Lower leg skin (tissue), 3 donors: ENCODE measurements at regions not wholly inside any gene's neighbourhood (a gene's known extent, or its start where the extent isn't known, plus 50 kb on each side); places are given as distances from the start of the nearest gene placed in this dataset.

Source experiments
- CTCF ChIP-seq, 3 donors: fragments of 450-650 bp; IDR thresholded peaks; one replicate each; pipeline ENCODE4 v1.5.1; 2016; ENCODE audit warnings: antibody characterized with exemption in 3 of 3, mild to moderate bottlenecking in 3 of 3, moderate library complexity in 2 of 3
- POLR2A ChIP-seq, 2 donors: fragments of 450-650 bp; IDR thresholded peaks; one replicate each; pipeline ENCODE4 v1.6.1; 2016 to 2017; ENCODE audit warnings: antibody characterized with exemption in 2 of 2, mild to moderate bottlenecking in 1 of 2, moderate library complexity in 1 of 2

- TF ChIP-seq CTCF (IDR thresholded peaks at IDR 0.05) (no peak), POLR2A (IDR thresholded peaks at IDR 0.05) (no peak)
Measured at GRCh38 chr4:34850421-34850820, 1393.9 kb downstream of the ARAP2 start.
